GM21390 (cell line): ENCODE measurements at regions not wholly inside any gene's neighbourhood (a gene's known extent, or its start where the extent isn't known, plus 50 kb on each side); places are given as distances from the start of the nearest gene placed in this dataset.

ENCODE experiments used
- ATAC-seq: cut with Tn5 transposase; IDR thresholded peaks from one replicate; pipeline ENCODE4 v1.9.1; 2021; ENCODE audit not compliant: unreplicated experiment

GRCh38 chr2:155095613-155096012, 397.1 kb downstream of the KCNJ3 start:
- ATAC-seq: peak; percentile 53

- ATAC-seq: no peak
Measured at GRCh38 chr2:155080373-155080772, 381.9 kb downstream of the KCNJ3 start.

- no peak for ATAC-seq
Measured at GRCh38 chr2:155070489-155070888, 372.0 kb downstream of the KCNJ3 start.

- no peak for ATAC-seq
Measured at GRCh38 chr2:155062922-155063258, 364.4 kb downstream of the KCNJ3 start.

- ATAC-seq: no peak
Measured at GRCh38 chr2:155062250-155062921, 363.9 kb downstream of the KCNJ3 start.

GRCh38 chr2:155060896-155061295, 362.4 kb downstream of the KCNJ3 start:
- no peak for ATAC-seq

GRCh38 chr2:155054712-155055111, 356.2 kb downstream of the KCNJ3 start:
- ATAC-seq: no peak

GRCh38 chr2:155043097-155043496, 344.6 kb downstream of the KCNJ3 start:
- ATAC-seq: no peak

GRCh38 chr2:155035308-155035707, 336.8 kb downstream of the KCNJ3 start:
- ATAC-seq: no peak

GRCh38 chr2:155033652-155034051, 335.2 kb downstream of the KCNJ3 start:
- peak; percentile 83 for ATAC-seq

- ATAC-seq: no peak
Measured at GRCh38 chr2:155030296-155030695, 331.8 kb downstream of the KCNJ3 start.

GRCh38 chr2:155026651-155027174, 328.2 kb downstream of the KCNJ3 start:
- ATAC-seq: no peak

- ATAC-seq: no peak
Measured at GRCh38 chr2:155023674-155024073, 325.2 kb downstream of the KCNJ3 start.

GRCh38 chr2:155022531-155022930, 324.0 kb downstream of the KCNJ3 start:
- no peak for ATAC-seq

- ATAC-seq: no peak
Measured at GRCh38 chr2:155021618-155022017, 323.1 kb downstream of the KCNJ3 start.

- ATAC-seq: no peak
Measured at GRCh38 chr2:155020246-155020645, 321.8 kb downstream of the KCNJ3 start.

- ATAC-seq: no peak
Measured at GRCh38 chr2:155010925-155011324, 312.4 kb downstream of the KCNJ3 start.

GRCh38 chr2:154995361-154995760, 296.9 kb downstream of the KCNJ3 start:
- no peak for ATAC-seq

- ATAC-seq: no peak
Measured at GRCh38 chr2:154992826-154993225, 294.3 kb downstream of the KCNJ3 start.

- ATAC-seq: peak; percentile 65
Measured at GRCh38 chr2:154978710-154979109, 280.2 kb downstream of the KCNJ3 start.

- no peak for ATAC-seq
Measured at GRCh38 chr2:154978244-154978643, 279.7 kb downstream of the KCNJ3 start.

GRCh38 chr2:154974041-154974440, 275.5 kb downstream of the KCNJ3 start:
- no peak for ATAC-seq

GRCh38 chr2:154963511-154963910, 265.0 kb downstream of the KCNJ3 start:
- no peak for ATAC-seq
